Adrenal gland (tissue), 5 donors: ENCODE measurements at regions not wholly inside any gene's neighbourhood (a gene's known extent, or its start where the extent isn't known, plus 50 kb on each side); places are given as distances from the start of the nearest gene placed in this dataset.

Source experiments
- CTCF ChIP-seq, 6 experiments: fragments of 450-650 bp in 4 of 6; fragments of 200-600 bp in 2 of 6; sonication (generic) in 1 of 6; IDR thresholded peaks; 1 replicate in 5 of 6; 2 replicates in 1 of 6; pipeline versions ENCODE4 v1.5.1 to v1.8.0; 2016 to 2021; ENCODE audit warnings: antibody characterized with exemption in 6 of 6, mild to moderate bottlenecking in 2 of 6, moderate library complexity in 1 of 6
- POLR2A ChIP-seq, 2 donors: fragments of 450-650 bp; IDR thresholded peaks; one replicate each; pipeline ENCODE4 v1.6.1; 2017; ENCODE audit warnings: antibody characterized with exemption in 2 of 2, mild to moderate bottlenecking in 2 of 2, moderate library complexity in 1 of 2
- donor health status: DM: no; HTN: no; CAD: no.

GRCh38 chr2:9093324-9093723 lies 89.8 kb upstream of the MBOAT2 start:
- no peak for TF ChIP-seq CTCF (IDR thresholded peaks at IDR 0.05)
- TF ChIP-seq POLR2A (IDR thresholded peaks at IDR 0.05), result no peak
